ENCODE measurements at regions not wholly inside any gene's neighbourhood (a gene's known extent, or its start where the extent isn't known, plus 50 kb on each side); places are given as distances from the start of the nearest gene placed in this dataset.
A peak's percentile ranks its signal among the peaks of the same experiment; 100 is the strongest.

GRCh38 chr5:56710826-56711590 lies 104.3 kb upstream of the MAP3K1 start:
- FAIRE-seq (no peak), ATAC-seq (no peak), DNase-seq (no peak)
- no peak overlapping the region for H3K27ac ChIP-seq
- peaks cover 0 to 12% (median 7%) of the 10 kb centered on the region in 3 donors for H3K4me1 ChIP-seq
- intact Hi-C loops (cut with DNase I), result no loop called here
- 95 to 99% methylated on average over 3 of the region's 3 CpGs for WGBS, 2 donors
- no peaks in the 10 kb centered on the region for H3K27me3 ChIP-seq
- no peaks in the 10 kb centered on the region for H3K9me3 ChIP-seq
- H3K4me3 ChIP-seq, result no peak overlapping the region
- H3K36me3 ChIP-seq, result no peaks in the 10 kb centered on the region
- TF ChIP-seq CTCF (IDR thresholded peaks at IDR 0.05), result no peak

- Histone ChIP-seq H3K27ac (no peak overlapping the region), H3K27me3 (no peaks in the 10 kb centered on the region), H3K9me3 (no peaks in the 10 kb centered on the region), H3K4me3 (no peak overlapping the region), H3K4me1 (peaks cover 5 to 12% (median 6%) of the 10 kb centered on the region in 3 donors), H3K36me3 (no peaks in the 10 kb centered on the region)
- TF ChIP-seq CTCF (IDR thresholded peaks at IDR 0.05), result no peak
- DNase-seq (no peak), ATAC-seq (no peak), FAIRE-seq (no peak)
- intact Hi-C loops (cut with DNase I), result no loop called here
- 91 to 96% methylated on average over 3 of the region's 3 CpGs for WGBS, 2 donors
Observed at GRCh38 chr5:56706504-56706903, 108.8 kb upstream of the MAP3K1 start.

GRCh38 chr5:56705217-56705616 lies 110.1 kb upstream of the MAP3K1 start:
- 31 to 32% methylated on average over 5 of the region's 5 CpGs for WGBS, 2 donors
- no peak for TF ChIP-seq CTCF (IDR thresholded peaks at IDR 0.05)
- Histone ChIP-seq H3K27me3 (no peaks in the 10 kb centered on the region), H3K36me3 (no peaks in the 10 kb centered on the region), H3K4me1 (peaks cover 5 to 12% (median 6%) of the 10 kb centered on the region in 3 donors), H3K9me3 (no peaks in the 10 kb centered on the region), H3K4me3 (no peak overlapping the region), H3K27ac (peak overlapping the region in 2 of 4 donors; percentile 42 to 47)
- DNase-seq, result peak in 2 of 6 donors; percentile 21 to 42
- no peak for FAIRE-seq
- peak; percentile 72 to 95 (median 91) for ATAC-seq
- intact Hi-C loops (cut with DNase I), result no loop called here

GRCh38 chr5:56703952-56704351 lies 111.4 kb upstream of the MAP3K1 start:
- Histone ChIP-seq H3K36me3 (no peaks in the 10 kb centered on the region), H3K27me3 (no peaks in the 10 kb centered on the region), H3K9me3 (no peaks in the 10 kb centered on the region), H3K4me1 (peaks cover 5 to 14% (median 6%) of the 10 kb centered on the region in 3 donors), H3K27ac (no peak overlapping the region), H3K4me3 (no peak overlapping the region)
- FAIRE-seq, result no peak
- 94 to 100% methylated on average over 2 of the region's 2 CpGs for WGBS, 2 donors
- TF ChIP-seq CTCF (IDR thresholded peaks at IDR 0.05), result no peak
- intact Hi-C loops (cut with DNase I), result no loop called here
- no peak for DNase-seq
- no peak for ATAC-seq

- Histone ChIP-seq H3K9me3 (no peaks in the 10 kb centered on the region), H3K4me1 (peaks cover 5 to 26% (median 11%) of the 10 kb centered on the region in 3 donors), H3K27me3 (no peaks in the 10 kb centered on the region), H3K36me3 (no peaks in the 10 kb centered on the region), H3K4me3 (no peak overlapping the region), H3K27ac (no peak overlapping the region)
- FAIRE-seq, result no peak
- no peak for TF ChIP-seq CTCF (IDR thresholded peaks at IDR 0.05)
- no peak for ATAC-seq
- 86 to 90% methylated on average over 4 of the region's 4 CpGs for WGBS, 2 donors
- DNase-seq, result no peak
- intact Hi-C loops (cut with DNase I), result no loop called here
Observed at GRCh38 chr5:56700711-56701110, 114.6 kb upstream of the MAP3K1 start.
